H9 (cell line): ENCODE measurements at regions not wholly inside any gene's neighbourhood (a gene's known extent, or its start where the extent isn't known, plus 50 kb on each side); places are given as distances from the start of the nearest gene placed in this dataset.

ENCODE experiments used
- DNase-seq: peaks from one replicate; pipeline ENCODE4 v3.0.0-alpha.2; 2017
- H2AFZ ChIP-seq: one replicate; pipeline ENCODE4 v1.6.1; 2013; ENCODE audit warnings: mild to moderate bottlenecking, low read length, control low read depth, moderate library complexity
- H2AK5ac ChIP-seq: 2 replicates; pipeline ENCODE4 v1.6.1; 2013; ENCODE audit warnings: low read length, control low read depth, mixed read lengths; ENCODE audit not compliant: insufficient read length
- H2BK120ac ChIP-seq: one replicate; pipeline ENCODE4 v1.6.1; 2013; ENCODE audit warnings: low read depth, mild to moderate bottlenecking, low read length, control low read depth, inconsistent platforms; ENCODE audit not compliant: poor library complexity, severe bottlenecking
- H2BK12ac ChIP-seq: 2 replicates; pipeline ENCODE4 v1.6.1; 2013; ENCODE audit warnings: low read length, control low read depth, mixed read lengths, low read depth; ENCODE audit not compliant: insufficient read length
- H2BK15ac ChIP-seq: 2 replicates; pipeline ENCODE4 v1.6.1; 2013; ENCODE audit warnings: low read depth, low read length, control low read depth
- H2BK20ac ChIP-seq: one replicate; pipeline ENCODE4 v1.6.1; 2013; ENCODE audit warnings: low read depth, mild to moderate bottlenecking, low read length, control low read depth, inconsistent platforms; ENCODE audit not compliant: poor library complexity, severe bottlenecking
- H2BK5ac ChIP-seq: 2 replicates; pipeline ENCODE4 v1.6.1; 2013; ENCODE audit warnings: low read length, control low read depth, mixed read lengths; ENCODE audit not compliant: insufficient read length
- H3K14ac ChIP-seq: 2 replicates; pipeline ENCODE4 v1.6.1; 2013; ENCODE audit warnings: low read length, control low read depth; ENCODE audit not compliant: insufficient read depth
- H3K18ac ChIP-seq: 2 replicates; pipeline ENCODE4 v1.6.1; 2013; ENCODE audit warnings: low read depth, mild to moderate bottlenecking, mixed read lengths, low read length, control low read depth; ENCODE audit not compliant: insufficient read length
- H3K23ac ChIP-seq: 2 replicates; pipeline ENCODE4 v1.6.1; 2013; ENCODE audit warnings: low read length, control low read depth, mixed read lengths, low read depth; ENCODE audit not compliant: insufficient read length
- H3K23me2 ChIP-seq: 2 replicates; pipeline ENCODE4 v1.6.1; 2013; ENCODE audit warnings: low read depth, mild to moderate bottlenecking, mixed read lengths, low read length, control low read depth; ENCODE audit not compliant: insufficient read length, poor library complexity, severe bottlenecking
- H3K27ac ChIP-seq: 2 replicates; pipeline ENCODE4 v1.5.1; 2013; ENCODE audit warnings: low read length, control low read depth, mixed read lengths, low read depth; ENCODE audit not compliant: insufficient read length
- H3K27me3 ChIP-seq: 2 replicates; pipeline ENCODE4 v1.6.1; 2013; ENCODE audit warnings: low read length, control low read depth, inconsistent platforms; ENCODE audit not compliant: insufficient read depth
- H3K4ac ChIP-seq: 2 replicates; pipeline ENCODE4 v1.6.1; 2013; ENCODE audit warnings: low read depth, mild to moderate bottlenecking, control low read depth, inconsistent platforms, low read length, moderate library complexity
- H3K4me1 ChIP-seq: 2 replicates; pipeline ENCODE4 v1.6.1; 2013; ENCODE audit warnings: low read length, control low read depth, inconsistent platforms; ENCODE audit not compliant: insufficient read depth
- H3K4me2 ChIP-seq: 2 replicates; pipeline ENCODE4 v1.6.1; 2013; ENCODE audit warnings: low read length, control low read depth, mixed read lengths; ENCODE audit not compliant: insufficient read length, insufficient read depth
- H3K56ac ChIP-seq: 2 replicates; pipeline ENCODE4 v1.6.1; 2013; ENCODE audit warnings: low read depth, mild to moderate bottlenecking, mixed read lengths, low read length, control low read depth; ENCODE audit not compliant: insufficient read length
- H3K79me1 ChIP-seq: 2 replicates; pipeline ENCODE4 v1.6.1; 2013; ENCODE audit warnings: low read depth, mild to moderate bottlenecking, moderate library complexity, low read length, control low read depth, inconsistent platforms; ENCODE audit not compliant: insufficient read depth, poor library complexity, severe bottlenecking
- H3K79me2 ChIP-seq: 2 replicates; pipeline ENCODE4 v1.6.1; 2013; ENCODE audit warnings: low read length, control low read depth, inconsistent platforms; ENCODE audit not compliant: insufficient read depth
- H3K9ac ChIP-seq: 2 replicates; pipeline ENCODE4 v1.6.1; 2013; ENCODE audit warnings: low read length, control low read depth, mixed read lengths; ENCODE audit not compliant: insufficient read length; ENCODE audit errors: extremely low read depth
- H3K9me3 ChIP-seq: one replicate; pipeline ENCODE4 v1.6.1; 2013; ENCODE audit warnings: low read depth, low read length, inconsistent platforms; ENCODE audit not compliant: control insufficient read depth
- H3T11ph ChIP-seq: one replicate; pipeline ENCODE4 v1.6.1; 2013; ENCODE audit warnings: mild to moderate bottlenecking, low read length, control low read depth, inconsistent platforms
- H4K20me1 ChIP-seq: one replicate; pipeline ENCODE4 v1.6.1; 2013; ENCODE audit not compliant: control insufficient read depth, insufficient read length, insufficient read depth
- H4K5ac ChIP-seq: 2 replicates; pipeline ENCODE4 v1.6.1; 2013; ENCODE audit warnings: low read depth, mild to moderate bottlenecking, mixed read lengths, low read length, control low read depth; ENCODE audit not compliant: insufficient read length
- H4K8ac ChIP-seq: replicated peaks from 2 replicates; pipeline ENCODE4 v1.6.1; 2013; ENCODE audit warnings: low read length, control low read depth, mixed read lengths, low read depth; ENCODE audit not compliant: insufficient read length
- H4K91ac ChIP-seq: 2 replicates; pipeline ENCODE4 v1.6.1; 2013; ENCODE audit warnings: low read depth, mild to moderate bottlenecking, moderate library complexity, mixed read lengths, low read length, control low read depth; ENCODE audit not compliant: insufficient read length
- H3K27ac Mint-ChIP-seq, 3 experiments: 2 replicates in 2 of 3; 3 replicates in 1 of 3; pipeline ENCODE4 v1.8.0; 2020 to 2021; ENCODE audit warnings: mixed read lengths in 3 of 3, mild to moderate bottlenecking in 1 of 3, moderate library complexity in 1 of 3
- H3K27me3 Mint-ChIP-seq: 2 replicates; pipeline ENCODE4 v1.8.0; 2021; ENCODE audit warnings: low read depth, mild to moderate bottlenecking, moderate library complexity, mixed read lengths
- H3K36me3 Mint-ChIP-seq, 3 experiments: 2 replicates in 2 of 3; 3 replicates in 1 of 3; pipeline ENCODE4 v1.8.0; 2020 to 2021; ENCODE audit warnings: low read depth in 3 of 3, mixed read lengths in 3 of 3; ENCODE audit not compliant: insufficient read depth in 1 of 3
- H3K4me1 Mint-ChIP-seq, 2 experiments: 2 replicates each; pipeline ENCODE4 v1.8.0; 2020; ENCODE audit warnings: mixed read lengths in 2 of 2
- H3K4me3 Mint-ChIP-seq, 2 experiments: 2 replicates in 1 of 2; 3 replicates in 1 of 2; pipeline ENCODE4 v1.8.0; 2020 to 2021; ENCODE audit warnings: mild to moderate bottlenecking in 2 of 2, mixed read lengths in 2 of 2, moderate library complexity in 1 of 2
- H3K9me3 Mint-ChIP-seq, 2 experiments: 2 replicates in 1 of 2; 3 replicates in 1 of 2; pipeline ENCODE4 v1.8.0; 2020; ENCODE audit warnings: mild to moderate bottlenecking in 2 of 2, mixed read lengths in 2 of 2, moderate library complexity in 1 of 2
- CTCF ChIP-seq: fragments of 200-600 bp; sonication (generic); conservative IDR thresholded peaks from 3 replicates; pipeline ENCODE4 v1.8.0; 2021; ENCODE audit warnings: antibody characterized with exemption, mild to moderate bottlenecking
- WGBS: extraction: QIAGEN DNeasy Blood & Tissue Kit; methylation state at CpG from one replicate; pipeline ENCODE4 v1.1.7; 2013; ENCODE audit warnings: missing lambda C conversion rate, low lambda C conversion rate, mixed read lengths; ENCODE audit not compliant: insufficient read length; ENCODE audit errors: extremely low coverage; 5-methylcytosine and 5-hydroxymethylcytosine counted together

GRCh38 chr20:4087923-4088322 lies 60.7 kb upstream of the SMOX start:
- Histone ChIP-seq H3K14ac (no peak overlapping the region), H2AFZ (no peak overlapping the region), H2BK12ac (no peak overlapping the region), H4K8ac (no peak overlapping the region), H2BK5ac (no peak overlapping the region), H2BK20ac (no peak overlapping the region), H4K20me1 (no peaks in the 10 kb centered on the region), H4K5ac (no peak overlapping the region), H3K18ac (no peak overlapping the region), H3T11ph (no peak overlapping the region), H3K9me3 (no peaks in the 10 kb centered on the region), H3K4ac (no peak overlapping the region), H3K9ac (no peak overlapping the region), H3K79me1 (no peaks in the 10 kb centered on the region), H3K4me2 (no peak overlapping the region), H4K91ac (no peak overlapping the region), H3K27ac (no peak overlapping the region), H2BK120ac (no peak overlapping the region), H2AK5ac (no peak overlapping the region), H3K23ac (no peak overlapping the region), H3K56ac (no peak overlapping the region), H3K79me2 (no peaks in the 10 kb centered on the region), H3K23me2 (no peaks in the 10 kb centered on the region), H2BK15ac (no peak overlapping the region), H3K27me3 (peaks cover 4% of the 10 kb centered on the region; the same call in 1 of the 2 replicates), H3K4me1 (no peaks in the 10 kb centered on the region)
- H3K9me3 Mint-ChIP-seq, result no peaks in the 10 kb centered on the region; a peak in 1 of 5 replicates
- no peak overlapping the region for H3K4me3 Mint-ChIP-seq
- peaks cover 14 to 15% of the 10 kb centered on the region in 2 experiments for H3K4me1 Mint-ChIP-seq
- DNase-seq, result no peak
- H3K36me3 Mint-ChIP-seq, result no peaks in the 10 kb centered on the region
- no CpG with 5 or more reads among the region's 4 CpGs for WGBS
- H3K27me3 Mint-ChIP-seq, result peaks cover 35% of the 10 kb centered on the region
- no peak for TF ChIP-seq CTCF
- H3K27ac Mint-ChIP-seq, result no peak overlapping the region
